NCI-H1694 treated with DMSO at 0.1 percent for 48 hours (cell line): ENCODE measurements at regions not wholly inside any gene's neighbourhood (a gene's known extent, or its start where the extent isn't known, plus 50 kb on each side); places are given as distances from the start of the nearest gene placed in this dataset.

Experiments
- DNase-seq: peaks from one replicate; lab custom pipeline; 2025; lab: John Stamatoyannopoulos, UW

DNA sequence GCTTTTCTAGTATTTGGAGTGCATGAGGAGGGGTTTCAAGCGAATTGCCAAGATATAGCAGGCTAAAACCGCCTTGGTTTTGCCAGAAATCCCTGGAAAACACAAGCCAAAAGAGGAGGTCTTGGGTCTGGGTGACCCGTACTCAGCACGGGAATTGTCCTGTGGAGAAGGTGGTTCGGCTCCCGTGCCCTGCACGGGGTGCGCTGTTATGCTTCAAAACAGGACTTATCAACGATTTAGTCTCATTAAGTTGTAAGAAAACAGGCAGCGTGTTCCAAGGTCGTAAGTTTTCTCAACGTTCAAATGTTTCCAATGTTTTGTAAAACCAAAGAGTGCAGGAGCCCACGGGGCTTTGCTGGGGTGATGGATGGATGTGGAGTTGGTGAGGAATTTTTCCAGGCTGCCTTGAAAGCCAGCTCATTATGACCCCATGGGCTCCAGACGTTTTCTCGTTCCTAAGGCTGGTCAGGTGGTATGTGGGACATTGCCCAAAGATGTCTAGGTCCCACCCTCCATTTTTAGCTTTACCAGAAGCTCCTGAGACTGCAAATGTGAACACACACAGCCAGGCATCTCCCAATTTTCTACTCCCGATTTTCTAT, 75.4 kb upstream of the CLDN14 start:
- DNase-seq, result no peak

GRCh38 chr21:36557316-36557715, 77.4 kb upstream of the CLDN14 start:
- no peak for DNase-seq

- DNase-seq, result no peak
These were observed 81.1 kb upstream of the CLDN14 start for GRCh38 chr21:36560933-36561575.

- DNase-seq, result no peak
These were observed 83.5 kb upstream of the CLDN14 start for GRCh38 chr21:36563341-36563926.

GRCh38 chr21:36564647-36565046, 84.7 kb upstream of the CLDN14 start:
- DNase-seq, result no peak

GRCh38 chr21:36565540-36565939, 85.6 kb upstream of the CLDN14 start:
- no peak for DNase-seq

- DNase-seq, result no peak
These were observed 86.7 kb upstream of the CLDN14 start for GRCh38 chr21:36566644-36567043.

- DNase-seq, result no peak
These were observed 87.4 kb upstream of the CLDN14 start for GRCh38 chr21:36567216-36567885.

DNA sequence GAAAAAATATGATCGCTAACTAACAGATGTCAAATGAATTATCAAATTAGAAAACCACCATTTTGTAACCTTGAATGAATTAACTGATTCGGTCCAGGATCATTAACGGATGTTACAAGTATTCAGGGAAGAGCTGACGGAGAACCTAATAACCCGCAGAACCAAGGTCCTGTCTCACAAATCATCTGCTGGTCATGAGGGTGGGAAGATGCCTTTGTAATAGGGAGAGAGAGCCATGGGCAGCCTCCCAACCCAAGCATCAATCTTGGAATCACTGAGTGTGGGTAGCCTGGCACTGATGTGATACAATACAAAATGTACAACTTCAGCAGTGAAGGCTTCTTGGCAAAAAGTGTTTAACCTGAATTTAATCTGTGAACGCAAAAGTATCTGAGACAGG, 89.6 kb upstream of the CLDN14 start:
- no peak for DNase-seq

GRCh38 chr21:36571556-36571955, 91.6 kb upstream of the CLDN14 start:
- no peak for DNase-seq

DNA sequence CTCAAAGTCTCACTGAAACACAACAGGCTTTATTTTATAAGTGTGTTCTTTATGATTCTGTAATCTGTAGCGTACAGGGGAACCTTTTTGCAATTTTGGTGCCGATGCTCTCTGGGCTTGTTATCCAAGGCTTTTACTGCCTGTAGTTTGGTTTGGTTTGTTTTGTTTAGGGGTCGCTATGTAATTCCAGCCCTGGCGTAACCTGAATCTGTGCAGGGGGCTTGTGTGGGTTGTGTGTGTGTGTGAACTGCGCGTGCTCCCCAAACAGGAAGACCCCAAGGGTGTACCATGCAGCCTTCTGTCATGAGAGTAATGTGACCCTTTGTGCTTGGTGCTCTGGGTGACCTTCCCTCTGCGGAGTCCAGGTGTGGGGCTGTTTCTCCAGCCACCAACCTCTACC, 92.1 kb upstream of the CLDN14 start:
- no peak for DNase-seq

DNA sequence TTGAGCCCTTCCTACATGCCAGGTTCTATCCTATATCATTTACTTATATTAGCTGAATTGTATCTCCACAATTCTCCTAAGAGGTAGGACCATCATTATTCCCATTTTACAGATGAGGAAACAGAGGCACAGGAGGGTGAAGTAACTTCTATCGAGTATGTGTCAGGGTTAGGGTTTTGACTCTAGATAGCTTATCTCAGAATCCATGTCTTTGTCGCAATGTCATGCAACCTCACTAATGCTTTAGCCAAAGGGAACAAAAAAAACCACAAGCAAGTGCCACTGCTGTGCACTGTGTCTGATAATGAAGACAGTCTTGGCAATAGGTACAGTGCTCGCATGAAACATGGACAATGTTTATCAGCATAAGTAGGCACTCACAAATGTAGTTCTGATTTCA, 95.4 kb upstream of the CLDN14 start:
- DNase-seq, result no peak

- no peak for DNase-seq
These were observed 96.5 kb upstream of the CLDN14 start for GRCh38 chr21:36576441-36576840.

GRCh38 chr21:36579898-36580297, 100.0 kb upstream of the CLDN14 start:
- DNase-seq, result no peak

DNA sequence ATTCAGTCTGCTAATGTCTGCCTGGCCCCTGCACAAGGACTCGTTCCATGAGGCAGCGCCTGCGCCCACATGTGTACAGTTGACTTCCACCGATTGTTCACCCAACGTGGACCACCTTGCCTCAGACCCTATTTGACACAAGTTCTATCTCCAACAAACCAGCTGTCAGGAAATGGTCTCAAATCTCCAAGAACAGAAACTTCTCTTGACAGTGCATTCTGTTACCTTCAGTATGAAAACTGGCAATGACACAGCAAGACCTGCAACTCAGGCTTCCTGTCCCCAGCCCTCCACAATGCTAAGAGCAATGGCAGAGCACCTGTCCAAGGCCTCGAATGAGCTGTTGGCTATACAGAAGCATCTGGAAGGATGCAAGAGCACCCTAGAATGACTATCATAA, 102.3 kb upstream of the CLDN14 start:
- no peak for DNase-seq

DNA sequence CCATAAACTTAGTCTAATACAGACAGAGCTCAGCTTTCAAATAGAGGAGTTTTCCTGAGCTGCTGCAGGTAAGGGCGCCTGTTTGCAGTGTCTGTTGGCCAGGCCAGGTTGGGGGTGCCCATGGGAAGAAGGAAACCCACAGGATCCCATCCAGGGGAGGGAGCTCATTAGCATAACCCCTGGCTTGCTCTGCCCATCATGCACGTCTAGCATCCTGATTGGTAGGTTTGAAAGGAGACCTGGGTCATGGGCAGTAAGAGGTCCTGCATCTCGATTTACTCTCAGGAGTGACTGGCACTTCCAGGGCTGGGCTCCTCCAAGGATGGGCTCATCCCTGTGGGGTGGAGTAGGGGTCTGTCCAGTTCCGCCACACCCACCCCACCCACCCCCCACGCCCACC, 103.7 kb upstream of the CLDN14 start:
- DNase-seq, result no peak

DNA sequence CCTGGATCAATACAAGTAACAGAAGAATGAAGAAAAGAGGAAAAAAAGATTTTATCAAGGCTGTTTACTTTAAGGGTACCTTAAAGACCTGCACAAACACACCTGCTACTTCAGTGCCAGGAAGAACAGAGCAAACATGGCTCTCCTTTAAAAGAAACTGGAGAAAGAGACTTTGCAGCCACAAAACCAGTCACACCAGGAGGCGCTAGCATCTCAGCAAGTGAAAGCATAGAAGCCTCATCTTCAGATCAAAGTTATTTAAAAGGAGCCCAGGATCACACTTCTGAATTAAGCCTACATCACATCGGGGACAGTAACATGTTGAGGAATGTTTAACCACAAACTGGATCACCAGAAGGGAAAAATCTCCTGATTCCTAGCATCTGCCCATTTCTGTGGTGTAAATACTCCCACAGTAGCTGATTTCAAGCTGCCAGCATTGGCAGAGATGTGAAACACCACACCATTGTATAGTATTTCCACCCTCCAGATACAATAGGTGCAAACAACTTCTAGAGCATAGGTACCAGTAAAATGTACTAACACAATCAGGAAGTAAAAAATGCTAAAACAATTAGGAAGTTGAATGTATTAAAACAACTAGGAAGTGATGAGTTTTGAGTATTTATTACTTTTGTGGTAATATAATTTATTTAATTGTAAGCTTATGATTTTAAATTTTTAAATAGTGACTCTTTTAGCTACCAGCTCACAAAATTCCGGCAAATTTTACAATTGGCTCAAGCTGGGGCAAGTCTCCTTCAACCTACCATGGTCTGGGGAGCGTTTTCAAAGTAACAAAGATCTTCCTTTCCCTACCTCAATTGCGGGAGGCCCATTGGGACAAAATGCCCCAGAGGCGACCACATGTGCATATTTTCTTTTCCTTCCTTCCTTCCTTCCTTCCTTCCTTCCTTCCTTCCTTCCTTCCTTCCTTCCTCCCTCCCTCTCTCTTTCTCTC, 105.3 kb upstream of the CLDN14 start:
- DNase-seq, result no peak

DNA sequence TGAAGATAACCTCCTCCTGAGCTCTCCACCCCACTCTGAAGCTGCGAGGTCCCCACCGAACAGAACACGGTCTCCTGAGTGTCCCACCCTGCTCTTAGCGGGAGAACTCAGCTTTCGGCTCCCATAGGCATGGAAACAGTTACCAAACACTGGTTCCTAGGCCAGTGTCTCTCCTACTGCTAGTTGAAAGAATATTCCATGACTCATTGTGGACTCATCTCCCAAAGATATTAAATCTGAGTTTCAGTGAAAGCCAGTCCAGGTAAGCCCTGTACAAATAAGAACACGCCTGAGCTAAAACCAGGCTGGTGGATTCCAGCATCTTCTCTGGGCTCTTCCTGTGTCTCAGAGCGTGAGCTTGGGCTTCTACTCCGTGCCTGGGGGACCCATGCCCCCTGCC, 107.5 kb upstream of the CLDN14 start:
- no peak for DNase-seq

DNA sequence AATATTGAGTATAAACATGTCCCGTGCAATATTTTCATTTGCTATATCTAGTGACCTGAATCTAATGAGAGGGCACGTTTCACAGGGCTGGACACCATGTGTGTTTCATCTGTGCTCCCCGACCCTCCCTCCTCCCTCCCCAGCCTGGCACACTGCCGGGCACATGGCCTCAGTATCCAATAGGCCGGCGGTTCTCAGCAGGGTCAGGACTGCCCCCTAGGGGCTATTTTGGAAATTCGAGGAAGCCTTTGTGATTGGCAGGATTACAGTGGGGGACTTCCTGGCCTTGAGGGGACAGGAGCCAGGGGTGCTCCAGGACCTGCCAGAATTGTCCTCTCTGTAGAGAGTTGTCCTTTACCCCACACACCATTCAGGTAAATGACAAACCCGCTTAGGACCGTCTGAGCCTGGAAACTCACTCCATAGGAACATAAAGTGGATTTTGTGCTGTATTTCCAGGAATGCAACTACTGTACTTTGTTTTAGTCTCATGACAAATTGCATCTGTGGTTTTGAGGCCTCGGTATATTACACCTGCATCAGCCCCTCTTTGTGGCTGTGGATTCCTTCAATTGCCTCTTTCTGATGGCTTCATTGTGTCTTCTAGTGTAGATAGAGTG, 109.5 kb upstream of the SIM2 start:
- DNase-seq, result peak; percentile 34

DNA sequence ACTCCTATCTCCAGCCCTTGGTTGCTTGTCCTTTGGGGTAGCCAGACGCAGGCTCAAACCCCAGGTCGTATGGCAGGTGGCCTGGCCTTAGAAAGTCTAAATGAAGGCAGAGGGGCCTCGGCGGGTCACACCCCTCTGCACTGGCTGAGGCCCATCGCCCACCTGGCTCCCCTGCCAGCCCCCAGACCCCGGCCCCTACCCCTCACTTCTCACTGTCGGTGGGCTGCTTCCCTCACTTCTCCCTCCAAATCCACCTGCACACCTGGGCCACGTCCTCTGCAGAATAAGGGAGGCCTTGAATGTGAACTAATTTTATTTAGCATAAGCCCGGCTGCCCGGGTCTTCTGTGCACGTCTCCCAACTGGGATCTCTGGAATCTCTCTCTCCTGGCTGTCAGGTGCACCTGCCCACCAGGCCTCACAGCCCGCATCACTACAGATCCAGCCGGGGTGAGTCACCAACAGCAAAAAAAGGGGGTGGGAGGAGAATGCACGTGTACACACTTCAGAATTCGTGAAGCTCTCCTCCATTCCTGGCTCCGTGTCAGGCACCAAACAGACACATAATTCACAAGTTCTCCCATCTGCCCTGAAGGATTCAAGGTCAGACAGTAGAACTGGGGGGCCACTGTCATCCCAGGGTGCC, 107.5 kb upstream of the SIM2 start:
- no peak for DNase-seq

DNA sequence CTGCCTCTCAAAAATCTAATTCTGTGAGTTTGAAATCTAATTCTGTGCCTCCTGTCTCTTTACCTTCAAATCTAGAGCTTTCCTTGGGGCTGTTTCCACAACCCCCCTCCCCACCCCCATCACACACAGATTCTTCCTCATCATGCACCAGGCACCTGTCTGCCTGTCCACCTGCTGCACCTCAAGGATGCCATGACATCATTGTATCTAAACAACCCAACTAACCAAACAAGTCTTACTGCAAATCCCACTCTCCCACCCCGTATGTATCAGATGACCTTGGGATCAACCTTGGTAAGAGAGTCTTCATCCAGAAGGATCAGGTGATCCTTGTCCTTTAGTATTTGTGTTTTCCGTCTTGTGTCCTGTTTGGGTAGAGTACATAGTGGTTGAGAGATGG, 102.7 kb upstream of the SIM2 start:
- no peak for DNase-seq
